ENCODE measurements at regions not wholly inside any gene's neighbourhood (a gene's known extent, or its start where the extent isn't known, plus 50 kb on each side); places are given as distances from the start of the nearest gene placed in this dataset.

DNA sequence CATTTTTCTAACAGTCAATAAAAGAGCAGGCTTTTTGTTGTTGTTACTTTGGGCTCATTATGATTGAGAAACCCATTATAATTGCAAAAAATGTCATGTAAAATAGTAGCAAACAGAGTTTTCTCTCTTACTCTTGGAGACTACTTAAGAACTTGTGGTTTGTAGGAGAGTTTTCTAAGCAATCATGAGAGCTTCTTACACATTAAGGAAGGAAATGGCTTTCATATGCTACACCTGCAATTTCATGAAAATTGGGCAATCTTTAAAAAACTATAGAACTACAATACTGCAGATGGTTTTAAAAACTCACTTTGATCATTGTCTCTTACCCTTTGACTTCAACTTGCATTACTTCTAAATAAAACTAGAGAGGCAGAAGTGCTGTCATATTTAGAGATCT, 701.8 kb downstream of the ZPLD1 start:
- TF ChIP-seq, protein P1, sequence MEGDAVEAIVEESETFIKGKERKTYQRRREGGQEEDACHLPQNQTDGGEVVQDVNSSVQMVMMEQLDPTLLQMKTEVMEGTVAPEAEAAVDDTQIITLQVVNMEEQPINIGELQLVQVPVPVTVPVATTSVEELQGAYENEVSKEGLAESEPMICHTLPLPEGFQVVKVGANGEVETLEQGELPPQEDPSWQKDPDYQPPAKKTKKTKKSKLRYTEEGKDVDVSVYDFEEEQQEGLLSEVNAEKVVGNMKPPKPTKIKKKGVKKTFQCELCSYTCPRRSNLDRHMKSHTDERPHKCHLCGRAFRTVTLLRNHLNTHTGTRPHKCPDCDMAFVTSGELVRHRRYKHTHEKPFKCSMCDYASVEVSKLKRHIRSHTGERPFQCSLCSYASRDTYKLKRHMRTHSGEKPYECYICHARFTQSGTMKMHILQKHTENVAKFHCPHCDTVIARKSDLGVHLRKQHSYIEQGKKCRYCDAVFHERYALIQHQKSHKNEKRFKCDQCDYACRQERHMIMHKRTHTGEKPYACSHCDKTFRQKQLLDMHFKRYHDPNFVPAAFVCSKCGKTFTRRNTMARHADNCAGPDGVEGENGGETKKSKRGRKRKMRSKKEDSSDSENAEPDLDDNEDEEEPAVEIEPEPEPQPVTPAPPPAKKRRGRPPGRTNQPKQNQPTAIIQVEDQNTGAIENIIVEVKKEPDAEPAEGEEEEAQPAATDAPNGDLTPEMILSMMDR (IDR thresholded peaks at IDR 0.05) = no peak
- TF ChIP-seq ZFX (IDR thresholded peaks at IDR 0.05; ENCODE audit: borderline replicate concordance) = no peak

All from 22Rv1 (cell line).